ENCODE measurements at regions not wholly inside any gene's neighbourhood (a gene's known extent, or its start where the extent isn't known, plus 50 kb on each side); places are given as distances from the start of the nearest gene placed in this dataset.

DNA sequence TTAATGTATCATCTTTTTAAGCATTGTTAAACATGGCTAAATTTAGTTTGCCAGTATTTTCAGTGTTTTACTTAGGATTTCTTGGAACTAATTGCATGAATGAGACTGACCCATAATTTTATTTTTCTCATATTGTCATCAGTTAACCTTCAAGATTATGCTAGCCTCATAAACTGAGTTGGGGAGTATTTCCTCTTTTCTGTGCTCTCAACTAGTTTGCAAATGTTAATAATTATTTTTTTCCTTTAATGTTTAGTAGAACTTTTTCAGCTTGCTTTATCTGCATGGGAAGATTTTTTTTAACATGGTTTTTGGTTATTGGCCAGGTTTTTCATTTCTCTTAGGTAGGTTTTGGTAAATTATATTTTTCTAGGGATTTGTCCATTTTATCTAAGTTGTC lies 235.4 kb upstream of the SESN3 start:
- no peak for DNase-seq

DNA sequence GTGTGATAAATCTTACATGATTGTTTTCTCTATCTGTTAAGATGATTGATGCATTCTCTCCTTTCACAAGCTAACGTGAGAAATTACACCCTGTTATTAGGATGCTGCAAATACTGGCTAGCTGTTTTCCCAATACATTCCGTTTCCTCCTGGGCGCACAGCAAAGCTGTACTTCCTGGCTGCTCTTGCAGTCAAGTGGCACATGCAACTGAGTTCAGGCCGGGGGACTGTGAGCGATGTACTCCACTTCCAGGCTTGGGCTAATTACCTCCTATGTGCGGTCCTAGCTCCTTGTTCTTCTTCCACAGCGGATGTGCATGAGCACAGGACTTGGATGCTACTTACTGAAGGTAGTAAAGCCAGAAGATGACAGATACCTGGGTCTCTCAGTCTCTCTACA lies 234.9 kb upstream of the SESN3 start:
- DNase-seq: no peak

GRCh38 chr11:95461858-95462257 lies 230.9 kb upstream of the SESN3 start:
- no peak for DNase-seq

DNA sequence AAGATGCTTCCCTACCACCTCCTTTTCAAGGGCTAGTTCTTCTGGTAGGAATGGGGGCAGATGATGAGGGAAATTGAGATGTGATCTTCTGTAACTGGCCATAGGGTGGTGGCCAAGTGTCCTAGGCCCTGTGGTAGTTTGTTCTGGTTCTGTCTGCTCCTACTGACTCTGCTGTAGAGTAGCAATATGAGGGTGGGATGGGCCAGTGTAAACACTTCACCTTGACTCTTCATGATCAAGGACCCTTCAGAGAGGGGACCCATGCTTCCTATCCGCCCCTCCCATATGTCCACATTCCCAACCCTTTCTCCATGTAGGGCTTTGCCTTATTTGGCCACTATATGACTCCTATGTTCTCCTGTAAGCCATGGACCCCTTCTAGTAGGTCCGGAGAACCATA lies 230.3 kb upstream of the SESN3 start:
- DNase-seq: no peak

GRCh38 chr11:95459291-95460042 lies 228.5 kb upstream of the SESN3 start:
- no peak for DNase-seq

- DNase-seq: no peak
Observed at GRCh38 chr11:95456714-95457491, 225.9 kb upstream of the SESN3 start.

GRCh38 chr11:95455228-95455970 lies 224.4 kb upstream of the SESN3 start:
- DNase-seq: no peak

GRCh38 chr11:95453616-95454171 lies 222.7 kb upstream of the SESN3 start:
- no peak for DNase-seq

- no peak for DNase-seq
Observed at GRCh38 chr11:95451682-95452081, 220.7 kb upstream of the SESN3 start.

DNA sequence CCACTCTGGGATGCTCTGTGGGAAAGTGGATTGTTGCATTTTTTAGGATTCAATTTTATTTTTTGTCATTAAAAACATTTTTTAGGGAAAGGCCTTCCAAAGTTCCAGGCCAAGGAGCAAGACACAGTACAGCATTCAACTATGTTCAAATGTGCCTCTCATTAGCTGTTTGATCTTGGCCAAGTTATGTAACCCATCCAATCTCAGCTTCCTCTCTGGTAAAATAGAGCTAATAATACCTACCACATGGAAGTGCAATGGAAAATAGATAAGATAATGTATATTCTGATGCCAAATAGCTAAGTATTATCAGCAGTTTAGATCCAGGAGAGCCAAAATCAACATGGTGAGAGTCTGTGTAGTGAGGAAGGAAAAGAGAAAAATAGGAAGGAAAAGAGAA lies 220.3 kb upstream of the SESN3 start:
- no peak for DNase-seq

GRCh38 chr11:95450547-95451123 lies 219.6 kb upstream of the SESN3 start:
- DNase-seq: no peak

- no peak for DNase-seq
Observed at GRCh38 chr11:95445746-95446333, 214.8 kb upstream of the SESN3 start.

GRCh38 chr11:95444309-95445241 lies 213.6 kb upstream of the SESN3 start:
- no peak for DNase-seq

- DNase-seq: no peak
Observed at GRCh38 chr11:95443386-95443785, 212.4 kb upstream of the SESN3 start.

DNA sequence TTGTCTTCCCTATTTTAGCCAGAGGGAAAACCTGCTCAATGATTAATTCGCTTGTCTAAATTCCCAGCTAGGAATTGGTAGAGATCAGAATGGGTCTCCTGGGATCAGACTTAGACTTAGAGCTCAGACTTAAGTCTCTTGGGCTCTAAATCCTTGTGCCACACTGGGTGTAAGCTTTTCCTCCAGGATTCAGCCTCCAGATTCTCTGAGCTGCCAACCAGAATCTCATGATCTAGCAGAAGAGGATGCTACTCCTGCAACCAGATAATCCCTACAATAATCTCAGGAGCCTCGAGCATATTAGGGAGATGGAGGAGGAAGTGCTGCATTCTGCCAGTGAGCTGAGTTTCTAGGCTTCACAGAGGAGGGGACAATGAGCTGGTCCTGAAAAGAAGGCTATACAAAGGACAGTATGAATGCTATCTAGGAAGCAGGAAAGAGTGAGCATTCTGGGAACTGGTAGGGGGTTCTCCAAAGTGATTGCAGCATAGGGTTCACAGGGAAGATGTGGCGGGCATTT lies 211.6 kb upstream of the SESN3 start:
- DNase-seq: no peak

- no peak for DNase-seq
Observed at GRCh38 chr11:95435628-95436353, 204.8 kb upstream of the SESN3 start.

- DNase-seq: no peak
Observed at GRCh38 chr11:95435192-95435591, 204.2 kb upstream of the SESN3 start.

DNA sequence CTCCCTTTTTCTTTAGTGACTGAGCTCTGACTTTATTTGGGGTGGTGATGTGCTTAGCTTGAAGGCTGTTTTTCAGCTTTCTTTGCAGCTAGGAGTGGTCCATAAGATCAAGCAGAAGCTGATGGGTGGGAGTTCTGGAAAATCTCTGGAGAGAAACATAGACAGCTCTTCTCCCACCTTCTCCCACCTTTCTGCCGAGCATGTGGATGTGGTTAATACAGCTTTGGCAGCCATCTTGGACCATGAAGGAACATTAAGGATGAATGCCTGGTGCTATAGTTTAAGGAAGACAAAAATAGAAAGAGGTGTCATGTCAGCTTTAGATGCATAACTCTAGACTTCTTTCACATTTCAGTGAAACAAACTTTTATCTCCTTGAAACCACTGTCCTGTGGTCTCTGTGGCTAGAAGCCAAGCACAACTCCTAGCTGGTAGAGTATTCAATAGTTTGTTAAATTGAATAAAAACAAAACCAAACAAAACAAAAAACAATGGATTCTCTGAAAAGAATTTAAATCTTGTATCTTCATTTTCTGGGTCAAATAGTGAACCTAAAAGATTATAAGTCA lies 203.6 kb upstream of the SESN3 start:
- DNase-seq: no peak

DNA sequence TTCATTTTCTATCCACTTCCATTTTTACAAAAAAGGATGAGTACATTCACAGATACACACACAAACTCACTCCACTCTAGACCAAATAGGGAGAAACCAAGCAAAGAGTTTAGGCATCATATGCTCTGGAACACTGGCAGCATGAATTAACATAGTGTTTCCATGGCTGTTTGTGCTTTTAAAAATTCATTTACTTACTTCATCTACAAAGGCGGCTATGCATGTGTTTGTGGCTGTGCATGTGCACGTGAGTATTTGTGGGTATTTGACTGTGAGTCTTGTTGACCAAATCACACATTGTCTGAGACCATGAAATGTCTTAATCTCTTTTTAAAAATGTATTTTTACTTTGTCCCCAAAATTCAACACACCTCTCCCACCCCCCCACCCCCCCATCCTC lies 203.0 kb upstream of the SESN3 start:
- DNase-seq: no peak
